Stimulated activated CD4-positive, alpha-beta T cell treated with anti-CD3 and anti-CD28 coated beads, Interleukin-15, amount 100 ng/mL, for 48 hours (primary cell): ENCODE measurements at regions not wholly inside any gene's neighbourhood (a gene's known extent, or its start where the extent isn't known, plus 50 kb on each side); places are given as distances from the start of the nearest gene placed in this dataset.
"Not testable (repeated sequence)": the region's sequence is repeated elsewhere in the genome, so short reads cannot be mapped to it uniquely, and the experiment has no call there.

ENCODE experiments used
- DNase-seq, 2 donors: peaks; one replicate each; pipeline ENCODE4 v3.0.0-alpha.2; 2020; ENCODE audit warnings: low read depth in 2 of 2

DNA sequence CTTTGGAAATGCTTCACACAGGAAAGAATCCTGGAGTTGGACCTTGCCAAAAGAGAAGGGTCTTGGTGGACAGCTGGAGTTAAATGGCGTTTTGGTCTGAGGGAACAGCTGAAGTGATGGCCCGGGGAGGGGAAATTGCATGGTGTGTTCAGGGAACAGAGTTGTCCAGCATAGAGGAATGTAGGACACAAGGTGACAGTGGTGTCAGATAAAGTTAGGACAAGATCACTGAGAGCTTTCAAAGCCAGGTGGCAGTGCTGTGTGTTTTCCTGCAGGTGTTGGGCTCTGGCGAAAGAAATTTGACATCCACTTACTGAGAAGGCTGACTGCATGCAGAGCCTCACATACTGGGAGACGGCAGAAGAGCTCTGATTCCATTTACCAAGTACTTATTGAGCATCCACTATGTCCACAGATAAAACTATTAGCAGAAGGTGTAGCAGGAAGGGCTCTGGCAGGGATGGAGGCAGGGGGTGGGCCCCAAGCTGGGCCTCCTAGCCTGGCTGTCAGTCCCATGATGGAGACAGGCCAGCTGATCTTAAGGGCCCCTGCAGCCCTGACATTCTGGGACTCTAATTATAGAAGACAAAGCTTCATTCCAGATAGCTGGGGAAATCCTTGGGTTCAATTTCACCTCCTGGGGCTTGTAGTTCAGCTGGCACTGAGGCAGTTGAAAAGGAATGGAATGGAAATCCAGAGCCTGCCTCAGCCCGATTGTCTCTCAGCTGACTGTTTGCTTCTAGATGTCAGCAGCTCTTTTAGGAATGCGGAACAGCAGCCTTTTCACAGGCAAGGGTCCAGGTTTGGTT, 150.2 kb upstream of the MAMLD1 start:
- DNase-seq = no peak

DNA sequence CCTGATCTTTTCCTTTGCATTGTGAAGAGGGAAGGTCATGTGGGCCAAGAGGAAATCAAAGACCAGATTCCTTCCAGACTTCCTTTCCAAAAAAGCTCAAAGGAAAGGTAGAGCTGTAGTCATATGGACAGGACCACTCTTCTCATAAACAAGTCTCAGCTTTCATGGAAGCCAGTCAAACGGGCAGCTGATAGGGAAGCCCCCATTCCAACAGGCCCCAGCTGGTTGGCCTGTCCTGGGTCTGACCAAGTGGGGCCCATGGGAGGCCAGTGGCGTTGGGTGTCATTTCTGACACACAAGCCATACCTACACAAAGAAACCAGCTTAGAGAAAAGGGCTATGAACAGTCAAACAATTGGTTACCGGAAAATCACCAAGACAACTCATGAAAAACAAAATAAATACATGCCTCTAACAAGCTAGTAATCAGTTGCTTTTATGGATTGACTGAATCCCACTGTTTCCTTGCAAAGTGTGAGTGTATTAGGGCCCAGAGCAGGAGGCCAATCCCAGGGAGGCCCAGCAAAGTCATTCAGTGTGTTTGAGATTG, 149.6 kb upstream of the MAMLD1 start:
- no peak for DNase-seq

DNA sequence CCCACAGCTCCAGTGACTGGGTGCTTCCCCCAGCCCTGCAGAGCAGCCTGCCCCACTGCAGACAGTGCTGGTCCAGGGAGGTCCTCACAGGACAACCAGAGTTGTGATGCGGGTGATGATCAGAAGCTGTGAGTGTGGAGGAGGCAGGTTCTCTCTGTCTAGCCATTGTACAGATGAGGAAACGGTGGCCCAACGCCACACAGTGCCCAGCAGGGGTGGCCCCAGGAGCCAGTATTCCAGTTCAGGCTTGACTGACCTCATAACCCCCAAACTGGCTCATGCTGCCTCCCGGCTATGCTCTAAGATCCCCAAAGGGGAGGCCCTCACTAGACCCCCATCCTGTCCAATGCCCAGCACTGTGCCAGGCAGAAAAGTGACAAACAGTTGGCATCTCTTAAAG, 147.1 kb upstream of the MAMLD1 start:
- DNase-seq = not testable (repeated sequence)

GRCh38 chrX:150216716-150217115, 146.4 kb upstream of the MAMLD1 start:
- DNase-seq = no peak

DNA sequence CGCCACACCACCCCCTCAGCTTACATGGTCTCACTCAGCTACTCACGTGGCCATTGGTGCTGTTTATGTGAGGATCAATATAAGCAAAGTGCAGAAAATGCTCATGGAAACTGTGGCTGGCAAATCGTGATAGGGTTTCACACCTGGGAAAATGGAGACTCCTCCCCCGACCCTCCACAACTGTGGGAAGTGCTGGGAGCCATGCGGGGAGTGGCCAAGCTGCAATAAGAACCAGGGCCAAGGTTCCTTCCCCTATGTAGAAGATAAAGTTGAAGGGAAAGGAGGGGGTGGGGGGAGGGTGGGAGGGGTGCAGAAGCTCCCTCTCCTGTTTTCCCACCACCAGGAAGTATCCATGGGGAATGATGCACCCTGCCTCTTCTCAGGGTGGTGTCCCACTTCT, 145.5 kb upstream of the MAMLD1 start:
- no peak for DNase-seq

- no peak for DNase-seq
Observed at GRCh38 chrX:150219374-150220185, 143.5 kb upstream of the MAMLD1 start.

GRCh38 chrX:150223176-150224015, 139.7 kb upstream of the MAMLD1 start:
- no peak for DNase-seq

DNA sequence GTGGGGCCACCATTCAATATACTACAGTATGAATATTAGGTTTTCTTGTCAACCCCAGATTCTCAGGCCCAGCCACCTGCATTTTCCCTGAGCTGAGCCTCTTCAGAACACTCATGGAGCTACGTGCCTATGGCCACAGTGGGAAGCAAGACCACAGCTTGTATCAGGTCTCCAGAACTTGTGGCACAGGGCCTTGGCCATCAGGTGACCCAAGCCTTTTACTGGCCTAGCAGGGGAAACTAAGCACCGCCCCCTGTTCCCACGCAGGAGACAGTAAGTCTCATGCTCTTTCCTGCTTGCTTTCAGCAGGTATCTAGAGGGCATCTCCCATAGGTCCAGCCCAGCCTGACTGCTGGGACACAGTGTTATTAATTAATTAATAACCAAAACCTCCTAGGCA, 138.4 kb upstream of the MAMLD1 start:
- DNase-seq = no peak

- DNase-seq = no peak
Observed at GRCh38 chrX:150225266-150225665, 137.9 kb upstream of the MAMLD1 start.

- no peak for DNase-seq
Observed at GRCh38 chrX:150225756-150226155, 137.4 kb upstream of the MAMLD1 start.

GRCh38 chrX:150226223-150226965, 136.7 kb upstream of the MAMLD1 start:
- DNase-seq = no peak

DNA sequence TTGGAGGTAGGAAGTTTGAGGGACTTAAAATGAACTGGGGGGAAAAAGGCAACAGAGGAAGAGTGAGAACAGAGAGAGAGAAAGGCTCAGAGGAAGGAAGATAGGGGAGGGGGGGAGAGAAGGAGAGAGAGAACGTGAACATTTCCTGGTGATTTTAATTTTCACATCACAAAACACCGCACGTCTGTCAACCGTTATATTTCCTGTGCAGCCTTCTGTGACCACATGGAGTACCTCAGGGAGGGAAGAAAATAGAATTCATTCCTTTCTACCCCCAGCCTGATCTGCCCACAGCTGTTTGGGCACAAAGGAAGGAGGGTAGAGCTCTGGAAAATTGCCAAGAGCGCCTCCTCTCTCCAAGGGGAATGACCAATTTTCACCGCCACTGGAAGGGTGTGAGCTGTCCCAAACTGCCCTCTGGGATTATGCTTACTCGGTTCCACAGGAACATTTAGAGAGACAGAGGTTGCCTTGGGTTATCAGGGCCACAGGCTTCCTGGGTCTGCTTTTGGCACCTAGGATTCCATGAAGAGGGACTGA, 135.7 kb upstream of the MAMLD1 start:
- DNase-seq = no peak

GRCh38 chrX:150227873-150228410, 135.2 kb upstream of the MAMLD1 start:
- DNase-seq = no peak

DNA sequence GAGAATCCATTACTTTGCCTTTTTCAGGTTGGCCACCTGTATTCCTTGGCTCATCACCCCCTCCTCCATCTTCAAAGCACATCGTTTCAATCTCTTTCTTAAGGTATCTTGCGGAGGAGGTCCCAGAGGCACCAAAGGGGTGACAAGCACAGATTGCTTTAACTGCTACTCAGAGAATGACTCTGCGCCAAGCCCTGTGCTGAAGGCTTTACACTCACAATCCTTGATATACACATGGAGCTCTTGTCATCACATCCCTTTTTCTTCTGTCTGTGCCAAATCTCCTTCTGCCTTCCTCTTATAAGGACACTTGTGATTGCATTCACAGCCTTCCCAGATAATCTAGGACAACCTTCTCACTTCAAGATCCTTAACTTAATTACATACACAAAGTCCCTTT, 134.7 kb upstream of the MAMLD1 start:
- DNase-seq = no peak

GRCh38 chrX:150229030-150229429, 134.1 kb upstream of the MAMLD1 start:
- no peak for DNase-seq

DNA sequence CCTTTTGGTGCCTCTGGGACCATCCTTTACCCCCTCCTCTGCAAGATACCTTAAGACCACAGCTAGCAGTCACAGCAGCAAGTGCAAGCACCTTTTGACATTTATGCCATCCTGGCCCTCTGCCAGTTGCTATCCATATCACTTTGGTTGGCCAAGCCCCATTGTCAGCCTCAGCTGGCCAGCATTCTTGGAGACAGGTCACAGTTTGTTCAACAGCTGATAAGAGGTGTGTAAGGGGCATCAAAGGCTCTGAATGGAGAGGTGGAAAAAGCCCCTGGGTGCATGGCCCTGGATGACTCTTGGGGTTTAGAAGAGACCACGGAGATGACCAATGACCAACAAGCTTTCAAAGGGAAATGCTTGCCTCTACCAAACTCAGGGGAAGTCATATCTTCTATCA, 133.6 kb upstream of the MAMLD1 start:
- DNase-seq = no peak

GRCh38 chrX:150230952-150231351, 132.2 kb upstream of the MAMLD1 start:
- not testable (repeated sequence) for DNase-seq

- not testable (repeated sequence) for DNase-seq
Observed at GRCh38 chrX:150231368-150231767, 131.7 kb upstream of the MAMLD1 start.

DNA sequence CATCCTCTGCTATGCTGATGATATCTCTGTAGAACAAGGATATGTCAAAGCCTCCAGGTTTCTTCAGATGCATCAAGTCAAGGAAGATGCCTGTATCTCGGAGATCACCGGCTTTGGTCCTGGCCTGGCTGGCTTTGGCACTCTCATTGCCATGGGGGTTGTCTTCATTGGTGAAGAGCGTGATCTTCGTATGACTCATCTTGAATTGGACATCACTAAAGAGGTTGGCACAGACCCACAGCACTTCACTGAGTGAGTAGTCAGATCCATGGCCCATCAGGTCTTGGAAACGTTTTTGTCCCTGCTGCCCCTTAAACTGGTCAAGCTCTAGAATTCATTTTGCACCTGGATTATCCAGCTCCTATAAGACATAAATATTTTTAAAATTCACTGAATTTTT, 130.9 kb upstream of the MAMLD1 start:
- not testable (repeated sequence) for DNase-seq

DNA sequence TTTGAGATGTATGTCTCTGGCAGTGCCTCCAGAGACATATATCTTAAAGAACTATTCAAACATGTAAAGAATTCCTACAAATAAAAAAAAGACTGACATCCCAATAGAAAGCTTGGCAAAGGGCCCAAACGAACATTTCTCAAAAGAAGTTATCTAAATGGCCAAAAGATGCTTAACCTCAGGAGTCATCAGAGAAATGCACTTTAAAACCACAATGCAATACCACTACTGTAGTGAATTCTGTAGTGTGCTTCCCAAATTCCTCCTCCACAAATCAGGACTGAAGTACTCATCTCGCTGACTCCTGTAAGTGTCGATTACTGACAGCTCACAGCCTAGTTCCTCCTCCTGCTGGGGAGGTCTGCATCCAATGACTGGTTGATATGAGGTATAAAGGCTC, 129.0 kb upstream of the MAMLD1 start:
- no peak for DNase-seq

GRCh38 chrX:150236327-150236726, 126.8 kb upstream of the MAMLD1 start:
- no peak for DNase-seq
